GM20431 (cell line): ENCODE measurements at regions not wholly inside any gene's neighbourhood (a gene's known extent, or its start where the extent isn't known, plus 50 kb on each side); places are given as distances from the start of the nearest gene placed in this dataset.

Experiments
- in situ Hi-C: fragments of 300-500 bp; cut with MseI, MboI; formaldehyde crosslinking; loops from one replicate; pipeline ENCODE4 v1.15.0; 2020; ENCODE audit warnings: low sequenced_read_pairs; ENCODE audit not compliant: unreplicated experiment

DNA sequence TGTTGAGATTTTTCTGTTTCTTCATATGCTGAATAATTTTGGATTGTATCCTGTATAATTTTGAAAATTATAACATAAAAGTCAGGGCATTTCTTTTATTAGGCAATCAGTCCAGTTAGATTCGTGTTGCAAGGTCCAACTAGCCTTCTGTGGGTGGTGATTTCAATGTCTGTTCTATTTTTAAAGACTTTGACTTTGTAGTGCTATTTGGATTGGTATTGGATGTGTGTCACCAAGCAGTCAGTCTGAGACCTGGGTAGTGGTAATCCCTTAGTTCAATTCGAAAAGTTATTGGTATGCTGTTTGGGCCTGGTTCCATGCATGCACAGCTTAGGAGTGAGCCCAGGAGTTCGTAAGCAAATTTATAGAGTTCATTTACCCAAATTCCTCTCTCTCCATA lies 82.2 kb downstream of the EPDR1 start:
- in situ Hi-C loops, result no loop called here

DNA sequence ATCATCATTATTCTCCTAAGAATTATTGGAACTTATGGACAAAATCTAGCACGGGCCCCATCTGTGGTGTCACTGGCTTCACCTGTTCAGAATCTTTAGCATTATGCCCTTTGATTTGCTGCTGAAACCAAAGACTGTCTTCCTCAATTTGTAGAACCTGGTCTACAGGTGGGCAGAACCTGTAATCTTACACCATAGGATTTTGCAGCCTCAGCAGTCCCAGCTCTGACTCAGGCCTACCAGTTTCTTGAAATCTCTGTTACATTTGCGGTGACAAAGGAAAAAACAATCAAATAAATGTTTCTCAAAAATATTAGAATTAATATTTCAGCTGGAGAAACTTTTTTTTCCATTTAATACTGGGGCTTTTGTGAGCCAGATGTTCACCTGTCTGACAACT lies 86.1 kb downstream of the EPDR1 start:
- in situ Hi-C loops, result no loop called here

DNA sequence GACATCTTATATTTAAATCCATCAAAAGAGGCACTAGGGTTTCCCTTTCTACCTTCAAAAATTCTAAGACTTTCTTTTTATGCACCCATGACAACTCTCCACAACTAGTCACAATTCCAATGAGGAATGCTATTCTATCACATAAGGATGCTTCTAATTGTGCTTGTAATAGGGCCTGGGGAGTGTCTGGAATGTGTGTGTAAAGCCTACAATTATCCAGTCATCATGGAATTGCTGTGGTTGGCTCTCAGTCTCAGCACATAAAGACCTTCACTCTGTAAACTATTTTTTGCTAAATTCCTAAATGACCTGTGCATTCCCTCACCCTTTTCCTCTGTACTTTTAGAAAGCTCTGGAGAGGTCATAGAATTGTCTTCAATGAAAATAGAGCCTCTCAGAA lies 86.7 kb downstream of the EPDR1 start:
- in situ Hi-C loops, result no loop called here

DNA sequence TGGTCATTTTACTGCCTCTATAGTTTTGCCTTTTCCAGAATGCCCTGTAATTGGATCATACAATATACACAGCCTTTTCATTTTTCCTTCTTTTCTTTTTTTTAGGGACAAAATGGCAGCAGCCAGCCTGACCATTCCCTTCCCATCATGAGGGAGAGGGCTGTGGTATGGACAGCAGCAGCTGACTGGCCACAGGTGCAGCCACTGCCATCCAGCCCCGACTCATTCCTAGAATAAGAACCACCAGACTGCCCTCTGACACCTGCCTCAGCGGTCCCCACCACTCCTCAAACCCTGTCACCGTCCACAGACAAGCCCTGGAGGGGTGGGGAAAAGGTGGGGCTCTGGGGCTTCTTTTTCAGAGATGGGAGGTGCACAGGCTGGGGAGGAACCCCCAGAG lies 92.8 kb downstream of the EPDR1 start:
- in situ Hi-C loops, result no loop called here

DNA sequence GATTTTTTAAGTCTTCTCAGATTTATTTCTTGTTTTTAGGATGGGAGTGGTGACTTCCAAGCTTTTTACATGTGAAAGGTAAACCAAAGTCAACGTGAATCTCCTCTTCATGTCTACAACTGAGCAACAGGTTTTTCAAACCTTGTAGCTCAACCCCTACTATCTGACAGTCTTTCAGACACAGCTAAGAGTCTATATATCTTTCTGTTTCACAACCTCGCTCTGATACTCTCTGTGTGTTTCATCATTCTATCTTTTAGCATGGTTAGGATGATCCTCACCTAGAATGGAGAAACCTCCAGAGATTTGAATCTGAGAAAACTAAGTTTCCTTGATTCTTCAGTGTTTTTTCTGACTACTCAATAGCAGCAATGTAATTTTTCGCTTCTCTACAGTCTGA lies 96.1 kb downstream of the EPDR1 start:
- in situ Hi-C loops, result no loop called here

DNA sequence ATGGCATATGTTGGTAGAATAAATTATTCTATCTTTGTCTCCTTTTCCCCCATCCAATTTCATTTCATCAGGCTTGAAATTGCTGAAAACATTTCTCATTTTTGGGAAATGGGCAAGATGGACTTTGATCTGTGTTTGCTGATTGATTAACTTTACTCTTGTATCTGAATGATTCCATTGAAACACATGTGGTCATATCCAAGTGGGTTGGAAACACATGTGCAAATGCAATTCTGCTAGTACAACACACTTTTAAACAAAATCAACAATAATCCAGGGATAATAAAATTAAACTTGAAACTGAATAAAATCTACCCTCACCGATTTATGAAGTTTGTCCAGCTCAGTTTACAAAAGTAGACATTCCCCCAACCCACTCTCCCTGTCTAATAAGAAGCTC lies 96.9 kb downstream of the EPDR1 start:
- in situ Hi-C loops, result no loop called here

DNA sequence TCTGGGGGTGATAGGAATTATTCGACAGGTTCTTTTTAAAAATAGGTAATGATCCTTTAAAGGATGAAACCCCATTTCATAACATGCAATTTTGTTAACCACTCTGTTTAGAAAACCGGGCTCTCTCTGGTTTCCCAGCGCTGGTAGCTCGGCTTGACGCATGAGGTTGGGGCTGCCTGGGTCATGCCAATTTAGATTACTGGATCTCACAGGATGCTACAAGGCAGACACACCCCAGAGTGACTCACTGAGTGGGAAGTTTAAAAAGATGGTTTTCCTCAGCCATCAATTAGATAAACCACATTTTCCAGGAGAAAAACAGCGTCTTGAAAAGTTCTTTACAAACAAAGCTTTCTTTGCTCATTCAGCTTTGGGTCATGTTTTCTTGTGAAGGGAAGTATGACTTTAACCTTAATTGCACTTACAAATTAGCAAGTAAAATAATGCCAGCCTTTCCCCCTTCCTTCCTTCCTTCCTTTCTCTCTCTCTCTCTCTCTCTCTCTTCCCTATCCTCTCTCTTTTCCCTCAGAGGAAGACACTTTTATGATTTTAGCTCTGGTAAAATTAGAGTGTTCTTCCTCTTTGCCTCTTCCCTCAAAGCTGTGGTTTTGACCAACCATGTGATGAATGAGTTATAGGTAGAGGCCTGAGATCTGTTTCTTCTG lies 99.8 kb downstream of the EPDR1 start:
- in situ Hi-C loops, result no loop called here

DNA sequence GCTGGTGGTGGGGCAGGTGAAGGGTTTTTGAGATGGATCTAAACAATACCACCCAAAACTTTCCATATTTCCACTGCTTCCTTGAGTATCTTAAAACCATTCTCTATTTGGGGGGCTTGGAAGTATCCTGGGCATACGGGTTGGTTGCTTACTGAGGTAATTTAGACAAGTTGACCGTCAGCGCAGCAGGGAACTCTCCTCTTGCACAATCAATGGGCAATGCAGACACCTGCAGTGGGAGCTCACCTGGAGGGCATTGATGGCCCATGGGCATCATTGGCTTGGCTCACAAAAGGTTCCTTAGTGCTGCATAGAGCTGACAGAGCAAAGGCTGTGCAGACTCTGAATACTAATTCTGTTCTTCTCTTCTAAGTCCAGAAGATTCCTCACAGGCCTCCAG lies 101.5 kb downstream of the EPDR1 start:
- in situ Hi-C loops, result no loop called here

DNA sequence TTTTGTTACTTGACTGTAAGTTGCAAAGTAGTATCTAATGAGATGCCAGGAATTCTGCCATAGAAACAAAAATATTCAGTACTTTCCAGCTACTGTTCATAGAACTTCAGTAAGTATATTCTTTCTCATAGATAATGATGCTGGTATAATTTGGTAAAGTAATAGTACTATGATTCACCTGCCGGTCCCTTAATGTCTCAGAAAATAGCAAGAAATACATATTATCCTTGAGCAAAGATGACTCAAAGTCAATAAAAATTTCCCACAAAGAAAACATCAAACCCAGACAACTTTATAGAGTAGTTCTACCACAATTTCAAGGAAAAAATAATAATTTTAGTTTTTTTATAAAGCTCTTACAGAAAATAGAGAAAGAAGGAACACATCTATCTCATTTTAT lies 105.4 kb downstream of the EPDR1 start:
- in situ Hi-C loops, result no loop called here

DNA sequence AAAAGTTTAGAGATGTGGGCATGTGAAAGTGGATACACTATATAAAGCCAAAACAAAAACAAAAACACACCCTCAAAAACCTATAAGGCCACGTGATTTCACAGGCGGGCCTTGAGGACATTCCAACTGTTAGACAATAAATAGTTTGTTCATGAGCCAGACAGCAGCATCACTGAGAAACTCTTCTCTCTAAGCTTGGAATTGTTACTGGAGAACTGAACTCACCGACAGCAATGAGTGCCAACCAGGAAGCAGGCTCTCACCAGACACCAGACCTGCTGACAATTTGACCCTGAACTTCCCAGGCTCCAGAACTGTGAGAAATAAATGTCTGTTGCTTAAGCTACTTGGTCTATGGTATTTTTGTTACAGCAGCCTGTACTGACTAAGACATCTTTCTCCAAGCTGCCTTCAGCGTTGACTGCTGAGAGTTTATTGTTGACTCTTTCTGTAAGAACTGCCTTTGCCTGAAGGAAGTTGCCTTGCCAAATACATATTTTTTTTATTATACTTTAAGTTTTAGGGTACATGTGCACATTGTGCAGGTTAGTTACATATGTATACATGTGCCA lies 107.5 kb downstream of the EPDR1 start:
- in situ Hi-C loops, result no loop called here

DNA sequence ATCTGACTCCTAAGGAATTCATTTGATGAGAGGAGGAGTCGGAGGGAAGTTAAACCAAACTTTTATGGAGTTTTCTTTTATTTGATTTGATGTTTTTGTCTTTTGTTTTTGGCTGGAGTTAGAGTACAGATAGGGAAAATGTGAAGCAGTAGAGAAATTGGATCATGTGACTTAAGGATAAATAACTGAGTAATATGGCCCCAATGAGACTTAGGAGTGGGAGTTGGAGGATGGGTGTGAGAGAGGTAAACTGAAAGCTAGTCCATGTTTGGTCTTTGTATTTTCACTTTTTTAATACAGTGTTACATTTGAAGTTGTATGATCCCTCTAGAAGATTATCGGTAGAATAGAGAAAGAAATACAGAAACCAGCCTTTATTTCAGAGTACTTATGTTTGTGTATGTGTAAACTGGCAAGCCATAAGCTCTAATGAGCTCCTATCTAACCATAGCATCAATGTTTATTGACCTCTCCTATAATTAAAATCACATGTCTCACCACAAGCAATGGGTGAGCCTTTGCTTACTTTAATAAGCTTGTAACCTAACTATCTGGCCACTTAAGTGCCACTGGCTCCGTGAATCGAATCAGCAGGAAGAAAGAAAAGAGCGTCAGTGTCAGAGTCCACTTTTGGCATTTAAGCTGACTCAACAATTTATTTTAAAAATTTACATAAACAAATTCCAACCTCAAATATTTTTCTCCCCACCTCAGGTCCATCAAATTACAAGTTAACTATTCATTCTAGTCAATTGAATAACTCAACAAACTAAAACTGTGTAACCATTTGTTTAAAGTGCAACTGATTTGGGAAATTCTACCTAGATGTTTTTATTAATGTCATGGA lies 113.8 kb downstream of the EPDR1 start:
- in situ Hi-C loops, result no loop called here

DNA sequence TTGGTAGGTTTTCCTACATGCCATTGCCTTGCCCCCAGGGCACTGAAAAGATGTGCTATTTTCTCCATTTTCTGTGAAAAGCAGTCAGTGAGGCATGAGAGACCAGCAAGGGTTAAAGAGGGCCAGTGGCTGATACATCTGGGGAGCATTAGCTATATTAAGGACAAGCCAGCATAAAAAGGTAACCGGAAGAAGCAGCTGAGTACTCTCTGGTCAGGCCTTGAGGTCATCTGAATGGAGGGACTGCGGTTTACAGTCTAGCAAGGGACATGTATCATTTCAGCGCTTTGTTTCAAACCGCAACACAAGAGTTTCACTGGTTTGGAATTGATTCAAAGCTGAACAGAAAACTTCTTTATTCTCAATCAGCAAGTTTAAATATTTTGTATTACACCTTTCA lies 120.4 kb downstream of the EPDR1 start:
- in situ Hi-C loops, result no loop called here

DNA sequence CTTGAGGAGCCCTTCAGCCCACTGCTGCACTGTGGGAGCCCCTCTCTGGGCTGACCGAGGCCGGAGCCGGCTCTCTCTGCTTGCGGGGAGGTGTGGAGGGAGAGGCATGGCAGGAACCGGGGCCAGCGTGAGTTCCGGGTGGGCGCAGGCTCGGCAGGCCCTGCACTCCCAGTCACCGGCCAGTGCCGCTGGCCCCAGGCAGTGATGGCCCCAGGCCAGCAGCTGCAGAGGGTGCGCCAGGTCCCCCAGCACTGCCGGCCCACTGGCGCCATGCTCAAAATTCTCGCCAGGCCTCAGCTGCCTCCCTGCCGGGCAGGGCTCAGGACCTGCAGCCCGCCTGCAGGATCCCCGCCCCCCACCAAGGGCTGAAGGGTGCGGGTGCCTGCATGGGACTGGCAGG lies 128.4 kb upstream of the STARD3NL start:
- in situ Hi-C loops, result no loop called here

DNA sequence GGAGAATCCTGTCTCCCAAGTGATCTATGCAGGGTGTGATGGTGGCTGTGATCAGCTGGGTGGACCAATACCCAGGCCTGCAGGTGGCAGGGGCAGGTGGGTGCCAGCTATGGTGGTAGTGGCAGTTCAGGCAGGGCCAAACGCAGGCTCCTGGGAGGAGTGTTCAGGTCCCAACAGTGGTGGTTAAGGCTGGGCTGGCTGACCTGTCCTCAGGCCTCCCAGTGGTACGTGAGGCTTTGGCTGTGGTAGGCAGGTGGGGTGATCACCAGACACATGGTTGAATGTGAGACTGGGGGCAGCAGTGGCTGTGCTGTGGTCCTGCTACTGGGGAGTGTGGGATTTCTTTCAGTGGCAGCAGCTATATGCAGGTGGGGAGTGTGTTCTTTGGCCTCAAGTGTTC lies 126.7 kb upstream of the STARD3NL start:
- in situ Hi-C loops, result no loop called here

DNA sequence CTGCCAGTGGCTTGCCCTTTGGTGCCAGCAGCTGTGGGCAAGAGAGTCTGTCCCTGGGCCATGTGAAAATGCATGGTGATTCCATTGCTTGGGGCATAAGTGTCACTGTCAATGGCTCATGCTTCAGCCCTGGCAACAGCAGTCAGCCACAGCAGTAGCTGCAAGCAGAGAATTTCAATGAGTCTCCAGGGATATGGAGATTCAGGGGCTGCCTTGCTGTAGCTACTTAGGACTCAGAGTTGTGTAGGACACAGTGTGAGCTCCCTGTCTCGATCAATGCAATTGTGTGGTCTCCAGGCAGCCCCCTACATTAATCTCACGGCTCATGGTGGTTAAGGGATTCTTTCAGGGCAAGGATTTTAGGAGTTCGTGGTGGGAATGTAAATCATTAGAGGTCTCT lies 126.3 kb upstream of the STARD3NL start:
- in situ Hi-C loops, result no loop called here

DNA sequence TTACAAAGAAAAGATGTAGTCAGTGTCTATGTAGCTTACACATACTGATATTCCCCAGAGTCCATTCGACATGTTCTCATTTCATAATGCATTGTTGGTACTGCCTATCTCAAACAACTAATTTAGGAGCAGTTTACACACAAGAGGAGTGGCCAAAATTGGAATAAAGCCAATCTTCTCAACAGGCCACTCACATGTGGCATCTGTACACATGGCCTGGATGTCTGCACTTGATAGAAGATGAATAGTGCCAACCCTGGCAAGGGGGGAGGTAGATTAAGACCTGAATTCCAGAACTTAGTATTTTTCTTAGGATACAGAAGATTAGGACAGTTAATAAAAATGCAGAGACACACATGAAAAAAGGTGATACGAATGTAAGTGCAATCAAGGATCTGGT lies 125.3 kb upstream of the STARD3NL start:
- in situ Hi-C loops, result no loop called here

DNA sequence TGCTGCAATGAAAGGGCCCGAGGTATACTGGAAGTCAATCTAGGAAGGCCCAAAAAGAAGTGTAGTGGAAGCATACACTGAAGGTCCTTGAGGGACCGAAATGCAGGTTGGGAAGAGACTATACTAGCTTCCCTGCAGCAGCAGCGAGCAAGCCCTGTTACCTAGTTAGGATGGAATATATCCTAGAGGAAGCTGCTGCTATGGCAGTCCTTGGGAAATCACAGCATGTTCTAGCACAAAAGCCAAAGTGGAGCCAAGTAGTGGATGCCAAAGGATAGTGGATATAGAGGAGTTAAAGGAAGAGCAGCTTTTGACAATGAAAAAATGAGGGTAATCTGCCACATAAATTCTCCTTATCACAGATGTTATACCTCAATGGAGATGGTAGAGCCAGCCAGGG lies 123.8 kb upstream of the STARD3NL start:
- in situ Hi-C loops, result no loop called here

DNA sequence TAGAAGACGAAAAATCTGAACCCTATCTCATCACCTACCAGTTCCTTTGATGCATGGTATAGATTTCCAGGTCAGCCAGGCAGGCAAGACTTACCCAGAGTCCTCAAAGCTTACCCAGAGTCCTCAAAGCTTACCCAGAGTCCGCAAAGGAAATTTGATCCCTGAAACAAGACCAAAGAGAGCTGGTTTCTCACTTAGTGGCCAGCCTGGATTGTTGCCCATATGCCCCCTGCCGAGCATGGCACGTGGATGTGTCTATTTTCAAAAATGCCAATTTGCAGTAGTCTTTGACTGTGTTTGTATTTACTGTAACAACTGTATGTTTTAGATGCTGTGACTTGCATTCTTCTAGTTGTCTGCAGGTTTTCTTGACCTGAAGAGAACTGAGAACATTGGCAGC lies 120.2 kb upstream of the STARD3NL start:
- in situ Hi-C loops, result no loop called here

DNA sequence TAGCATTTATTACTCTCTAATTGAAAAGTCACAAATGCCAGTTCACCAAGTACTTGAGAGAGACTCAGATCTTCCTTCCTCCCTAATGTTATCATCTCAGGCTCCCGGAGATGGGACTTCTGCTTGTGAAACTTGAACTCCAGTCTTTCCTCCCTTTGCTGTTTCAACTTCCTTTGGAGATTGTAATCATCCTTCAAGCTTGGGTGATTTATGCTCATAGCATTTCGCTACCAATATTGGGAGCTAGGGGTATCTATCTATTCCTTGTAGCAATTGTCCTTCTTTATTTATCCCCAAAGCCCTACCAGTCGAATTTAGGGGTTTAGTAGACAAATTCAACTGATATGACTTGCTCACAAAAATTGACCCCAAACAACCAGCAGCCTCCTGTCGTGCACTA lies 117.9 kb upstream of the STARD3NL start:
- in situ Hi-C loops, result no loop called here

DNA sequence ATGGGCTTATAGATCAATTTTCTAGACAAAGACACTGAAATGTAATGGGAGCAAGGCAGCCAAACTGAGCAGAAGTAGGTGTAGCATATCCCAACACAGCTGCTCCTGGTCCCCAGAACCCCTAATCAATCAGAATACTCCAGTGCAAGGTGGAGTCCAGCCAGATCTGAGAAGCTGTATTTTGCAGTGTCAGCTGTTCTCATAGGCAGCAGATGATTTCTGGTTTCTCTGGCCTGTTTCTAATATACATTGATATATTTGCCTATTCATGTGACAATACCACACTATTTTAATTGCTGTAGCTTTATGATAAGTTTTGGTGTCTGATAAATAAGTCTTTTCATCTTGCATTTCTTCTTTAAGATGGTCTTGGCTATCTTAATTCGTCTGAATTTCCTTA lies 117.4 kb upstream of the STARD3NL start:
- in situ Hi-C loops, result no loop called here

DNA sequence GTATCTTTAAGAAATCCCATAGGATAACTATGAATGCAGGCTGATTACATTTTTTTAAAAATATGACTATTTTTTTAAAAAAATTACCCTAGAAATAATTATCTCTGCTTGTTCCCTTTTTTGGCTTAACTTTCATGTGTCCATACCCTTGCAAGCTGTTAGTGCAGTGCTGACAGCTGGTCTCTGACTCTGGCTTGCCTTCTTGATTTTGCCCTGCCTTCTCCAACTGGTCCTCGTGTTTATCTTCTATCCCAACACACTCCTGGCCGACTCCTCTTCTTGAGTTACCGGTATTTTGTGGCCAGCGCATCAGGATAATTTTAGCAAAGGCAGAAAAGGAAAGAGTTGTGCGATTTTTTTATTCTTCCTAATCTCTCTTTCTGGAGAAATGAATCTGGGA lies 111.7 kb upstream of the STARD3NL start:
- in situ Hi-C loops, result no loop called here

DNA sequence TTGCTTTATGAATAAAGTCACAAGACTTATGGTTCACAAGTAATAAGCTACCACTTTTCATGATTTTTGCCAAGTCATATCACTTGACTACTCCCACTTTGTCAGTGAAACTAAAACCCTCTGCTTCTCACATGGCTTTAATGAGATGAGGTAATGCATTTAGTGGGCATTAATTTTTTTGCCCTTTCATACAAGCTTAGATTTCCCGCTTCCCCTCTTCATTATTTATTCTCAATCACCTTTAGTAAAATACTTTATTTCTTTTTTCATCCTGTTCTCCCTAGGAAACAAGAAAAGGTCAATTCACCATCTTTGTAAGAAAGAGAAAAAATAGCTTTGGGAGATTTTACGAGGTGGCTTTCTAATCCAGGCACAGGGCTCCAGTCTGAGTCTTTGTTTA lies 109.6 kb upstream of the STARD3NL start:
- in situ Hi-C loops, result no loop called here
